ENCODE measurements at regions not wholly inside any gene's neighbourhood (a gene's known extent, or its start where the extent isn't known, plus 50 kb on each side); places are given as distances from the start of the nearest gene placed in this dataset.

DNA sequence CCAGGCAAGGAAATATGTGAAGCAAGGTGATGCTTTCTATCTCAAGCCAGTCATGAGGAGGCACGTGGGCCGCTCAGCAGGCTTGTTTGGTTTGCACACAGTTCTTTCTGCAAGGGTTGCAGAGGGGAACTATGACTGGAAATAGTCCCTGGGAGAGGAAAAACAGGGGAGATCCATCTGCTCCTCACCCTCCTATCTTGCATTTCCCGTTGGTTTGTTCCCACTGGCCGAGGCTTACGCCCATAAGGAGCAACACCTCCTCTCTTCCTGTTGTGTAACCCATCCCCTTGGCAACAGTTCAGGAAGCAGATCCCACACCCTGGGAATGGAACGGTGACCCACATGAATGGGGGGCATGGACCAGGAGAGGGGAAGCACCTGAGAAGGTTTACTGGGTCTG is 72.1 kb upstream of the MAGI1 start:
- TF ChIP-seq CTCF (IDR thresholded peaks at IDR 0.05 in 2 of 3, conservative IDR thresholded peaks at IDR 0.05 in 1 of 3; ENCODE audit: control insufficient read depth in 2 of 3, extremely low read depth in 1 of 3, insufficient read depth in 1 of 3, low read depth in 3 of 3, low read length in 3 of 3) (no peak), BCLAF1 (IDR thresholded peaks at IDR 0.05) (no peak), CHD1 (IDR thresholded peaks at IDR 0.05; ENCODE audit: low read depth, low read length) (no peak), RFX5 (IDR thresholded peaks at IDR 0.05; ENCODE audit: low read depth, low read length) (no peak), ZSCAN29 (IDR thresholded peaks at IDR 0.05) (no peak), RBBP5 (conservative IDR thresholded peaks at IDR 0.05) (no peak)

All from GM12878 (cell line).